Loucy (cell line): ENCODE measurements at regions not wholly inside any gene's neighbourhood (a gene's known extent, or its start where the extent isn't known, plus 50 kb on each side); places are given as distances from the start of the nearest gene placed in this dataset.

Source experiments
- H2AFZ ChIP-seq: fragments of 200-600 bp; sonication (generic); 2 replicates; pipeline ENCODE4 v1.6.0; 2016; ENCODE audit warnings: antibody characterized with exemption, mild to moderate bottlenecking, low read length, moderate library complexity
- H3F3A ChIP-seq: fragments of 200-600 bp; 2 replicates; pipeline ENCODE4 v1.6.0; 2016; ENCODE audit warnings: antibody characterized with exemption, low read depth, mild to moderate bottlenecking
- H3K27me3 ChIP-seq: fragments of 200-600 bp; sonication (generic); 2 replicates; pipeline ENCODE4 v1.6.1; 2014; ENCODE audit warnings: low read length, mild to moderate bottlenecking; ENCODE audit not compliant: insufficient read depth, poor library complexity, severe bottlenecking
- H3K36me3 ChIP-seq: fragments of 200-600 bp; sonication (generic); 2 replicates; pipeline ENCODE4 v1.6.1; 2016; ENCODE audit warnings: low read length; ENCODE audit not compliant: insufficient read depth
- H3K4me1 ChIP-seq: fragments of 200-600 bp; sonication (generic); 2 replicates; pipeline ENCODE4 v1.5.1; 2014; ENCODE audit warnings: low read length, mild to moderate bottlenecking; ENCODE audit not compliant: insufficient read depth, poor library complexity, severe bottlenecking
- H3K4me2 ChIP-seq: fragments of 200-600 bp; sonication (generic); 2 replicates; pipeline ENCODE4 v1.6.0; 2014; ENCODE audit warnings: antibody characterized with exemption, low read length, low read depth, mild to moderate bottlenecking; ENCODE audit not compliant: poor library complexity, severe bottlenecking
- H3K4me3 ChIP-seq: fragments of 200-600 bp; sonication (generic); 2 replicates; pipeline ENCODE4 v1.5.1; 2014; ENCODE audit warnings: low read length, mild to moderate bottlenecking, mixed read lengths; ENCODE audit not compliant: poor library complexity, severe bottlenecking
- H3K79me2 ChIP-seq: fragments of 200-600 bp; sonication (generic); 2 replicates; pipeline ENCODE4 v1.6.1; 2014; ENCODE audit warnings: low read length; ENCODE audit not compliant: insufficient read depth
- H3K9ac ChIP-seq: fragments of 200-600 bp; sonication (generic); 2 replicates; pipeline ENCODE4 v1.6.0; 2014; ENCODE audit warnings: mild to moderate bottlenecking, low read depth, low read length, moderate library complexity; ENCODE audit not compliant: poor library complexity, severe bottlenecking
- H3K9me2 ChIP-seq: fragments of 200-600 bp; sonication (generic); replicated peaks from 2 replicates; pipeline ENCODE4 v1.6.1; 2016; ENCODE audit warnings: low read depth, low read length, mixed read lengths
- H3K9me3 ChIP-seq: fragments of 200-600 bp; sonication (generic); 2 replicates; pipeline ENCODE4 v1.6.1; 2014; ENCODE audit warnings: mild to moderate bottlenecking, antibody characterized with exemption, low read length, low read depth; ENCODE audit not compliant: insufficient read depth
- H4K20me1 ChIP-seq: fragments of 200-600 bp; sonication (generic); 2 replicates; pipeline ENCODE4 v1.6.0; 2014; ENCODE audit warnings: antibody characterized with exemption, low read length, mild to moderate bottlenecking; ENCODE audit not compliant: insufficient read depth, poor library complexity, severe bottlenecking
- EZH2phosphoT487 ChIP-seq: fragments of 200-600 bp; IDR thresholded peaks from 2 replicates; pipeline ENCODE4 v1.6.1; 2018; ENCODE audit warnings: antibody characterized with exemption, mild to moderate bottlenecking, moderate library complexity, borderline replicate concordance
- TF ChIP-seq, protein P1 (sequence below): fragments of 200-600 bp; sonication (generic); conservative IDR thresholded peaks from 2 replicates; pipeline ENCODE4 v1.5.1; 2014; ENCODE audit warnings: mild to moderate bottlenecking, antibody characterized with exemption, low read length

DNA sequence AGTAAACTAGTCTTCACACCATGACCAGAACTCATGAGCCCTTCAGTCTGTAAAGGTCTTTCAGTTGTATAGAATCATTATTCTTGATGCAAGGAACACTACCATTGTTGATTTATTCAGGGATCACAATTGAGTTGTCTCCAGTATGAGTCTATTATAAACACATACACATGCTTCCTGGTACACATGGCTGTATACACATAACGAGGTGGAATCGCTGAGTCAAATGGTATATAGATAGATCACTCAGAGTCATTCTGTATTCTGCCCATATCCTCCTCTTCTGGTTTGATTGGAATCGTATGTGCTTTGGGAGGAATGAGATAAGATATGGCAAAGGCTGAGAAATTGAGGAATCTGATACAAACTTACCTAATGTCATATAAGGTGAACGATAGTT, 216.0 kb downstream of the UBE2E3 start:
- no peak overlapping the region for H3K9ac ChIP-seq
- H3K4me3 ChIP-seq = no peak overlapping the region
- peaks cover 36% of the 10 kb centered on the region for H3K4me1 ChIP-seq
- no peaks in the 10 kb centered on the region for H3K27me3 ChIP-seq
- no peaks in the 10 kb centered on the region for H4K20me1 ChIP-seq
- H3K79me2 ChIP-seq = no peaks in the 10 kb centered on the region
- H3K36me3 ChIP-seq = no peaks in the 10 kb centered on the region
- H3K9me2 ChIP-seq = no peaks in the 10 kb centered on the region
- TF ChIP-seq, protein P1, sequence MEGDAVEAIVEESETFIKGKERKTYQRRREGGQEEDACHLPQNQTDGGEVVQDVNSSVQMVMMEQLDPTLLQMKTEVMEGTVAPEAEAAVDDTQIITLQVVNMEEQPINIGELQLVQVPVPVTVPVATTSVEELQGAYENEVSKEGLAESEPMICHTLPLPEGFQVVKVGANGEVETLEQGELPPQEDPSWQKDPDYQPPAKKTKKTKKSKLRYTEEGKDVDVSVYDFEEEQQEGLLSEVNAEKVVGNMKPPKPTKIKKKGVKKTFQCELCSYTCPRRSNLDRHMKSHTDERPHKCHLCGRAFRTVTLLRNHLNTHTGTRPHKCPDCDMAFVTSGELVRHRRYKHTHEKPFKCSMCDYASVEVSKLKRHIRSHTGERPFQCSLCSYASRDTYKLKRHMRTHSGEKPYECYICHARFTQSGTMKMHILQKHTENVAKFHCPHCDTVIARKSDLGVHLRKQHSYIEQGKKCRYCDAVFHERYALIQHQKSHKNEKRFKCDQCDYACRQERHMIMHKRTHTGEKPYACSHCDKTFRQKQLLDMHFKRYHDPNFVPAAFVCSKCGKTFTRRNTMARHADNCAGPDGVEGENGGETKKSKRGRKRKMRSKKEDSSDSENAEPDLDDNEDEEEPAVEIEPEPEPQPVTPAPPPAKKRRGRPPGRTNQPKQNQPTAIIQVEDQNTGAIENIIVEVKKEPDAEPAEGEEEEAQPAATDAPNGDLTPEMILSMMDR = no peak
- no peak for TF ChIP-seq EZH2phosphoT487
- H2AFZ ChIP-seq = no peak overlapping the region
- no peaks in the 10 kb centered on the region for H3K9me3 ChIP-seq
- H3F3A ChIP-seq = no peaks in the 10 kb centered on the region
- H3K4me2 ChIP-seq = no peak overlapping the region

DNA sequence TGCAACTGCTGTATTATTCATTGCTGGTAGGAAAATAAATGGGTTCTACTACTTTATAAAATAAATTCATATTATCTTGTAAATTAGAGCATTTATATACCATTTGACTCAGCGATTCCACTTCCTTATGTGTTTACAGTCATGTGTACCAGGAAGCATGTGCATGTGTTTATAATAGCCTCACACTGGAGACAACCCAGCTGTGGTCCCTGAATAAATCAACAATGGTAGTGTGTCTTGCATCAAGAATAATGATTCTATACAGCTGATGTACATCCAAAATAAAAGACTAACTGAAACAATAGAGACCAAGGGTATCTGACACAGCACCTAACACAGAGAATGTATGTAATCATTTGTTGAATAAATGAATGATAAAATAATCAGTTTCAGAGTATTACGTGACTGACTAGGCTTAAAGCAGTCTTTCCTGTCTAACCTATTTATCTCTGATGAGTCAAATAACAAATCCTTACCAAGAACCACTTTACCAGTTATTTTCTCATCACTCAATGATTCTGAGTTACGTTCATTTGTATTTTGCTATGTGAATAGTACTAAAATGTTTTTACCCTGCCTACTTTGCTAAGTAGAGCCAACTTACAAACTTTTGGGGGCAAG, 216.8 kb downstream of the UBE2E3 start:
- Histone ChIP-seq H3K4me2 (peak overlapping the region; percentile 57), H3K4me3 (no peak overlapping the region), H3K36me3 (no peaks in the 10 kb centered on the region), H3K9me2 (no peaks in the 10 kb centered on the region), H3F3A (no peaks in the 10 kb centered on the region), H3K9ac (no peak overlapping the region), H3K4me1 (peaks cover 30% of the 10 kb centered on the region), H3K9me3 (no peaks in the 10 kb centered on the region), H3K79me2 (no peaks in the 10 kb centered on the region), H3K27me3 (no peaks in the 10 kb centered on the region), H4K20me1 (no peaks in the 10 kb centered on the region), H2AFZ (no peak overlapping the region)
- TF ChIP-seq, protein P1 = no peak
- no peak for TF ChIP-seq EZH2phosphoT487

- Histone ChIP-seq H3K4me2 (peak overlapping the region; percentile 57), H3K27me3 (no peaks in the 10 kb centered on the region), H3K79me2 (no peaks in the 10 kb centered on the region), H4K20me1 (no peaks in the 10 kb centered on the region), H3K9me3 (no peaks in the 10 kb centered on the region), H3K4me3 (peak overlapping the region; percentile 15), H2AFZ (no peak overlapping the region), H3K9ac (no peak overlapping the region), H3F3A (no peaks in the 10 kb centered on the region), H3K4me1 (peaks cover 30% of the 10 kb centered on the region), H3K9me2 (no peaks in the 10 kb centered on the region), H3K36me3 (no peaks in the 10 kb centered on the region)
- no peak for TF ChIP-seq EZH2phosphoT487
- TF ChIP-seq, protein P1 = no peak
Measured at GRCh38 chr2:181198183-181198864, 217.9 kb downstream of the UBE2E3 start.
